ENCODE measurements at regions not wholly inside any gene's neighbourhood (a gene's known extent, or its start where the extent isn't known, plus 50 kb on each side); places are given as distances from the start of the nearest gene placed in this dataset.

DNA sequence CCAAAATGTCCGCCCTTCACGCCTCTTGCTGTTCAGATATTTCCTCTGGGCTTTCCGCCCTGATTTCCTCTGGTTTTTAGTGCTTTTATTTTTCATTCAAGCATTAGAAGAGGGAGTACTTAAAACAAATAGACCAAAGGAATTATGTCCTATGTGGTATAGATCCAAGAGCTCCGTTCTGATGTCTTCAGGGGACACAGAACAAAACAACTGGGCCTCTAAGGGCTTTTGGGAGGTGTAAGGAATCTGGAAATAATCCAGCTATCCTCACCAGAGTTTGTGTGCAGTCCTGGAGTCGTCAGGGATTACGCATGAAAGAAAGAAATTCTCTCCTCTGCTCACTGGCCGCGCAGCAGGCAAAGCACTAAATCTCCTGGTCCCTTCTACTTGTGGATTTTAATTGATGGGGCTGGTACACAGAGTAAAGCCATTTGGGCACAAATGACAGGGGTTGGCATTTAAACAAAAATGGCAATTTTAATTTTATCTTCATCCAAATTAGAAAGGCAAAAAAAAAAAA is 999.2 kb downstream of the ADGRL3 start:
- TF ChIP-seq, protein P1, sequence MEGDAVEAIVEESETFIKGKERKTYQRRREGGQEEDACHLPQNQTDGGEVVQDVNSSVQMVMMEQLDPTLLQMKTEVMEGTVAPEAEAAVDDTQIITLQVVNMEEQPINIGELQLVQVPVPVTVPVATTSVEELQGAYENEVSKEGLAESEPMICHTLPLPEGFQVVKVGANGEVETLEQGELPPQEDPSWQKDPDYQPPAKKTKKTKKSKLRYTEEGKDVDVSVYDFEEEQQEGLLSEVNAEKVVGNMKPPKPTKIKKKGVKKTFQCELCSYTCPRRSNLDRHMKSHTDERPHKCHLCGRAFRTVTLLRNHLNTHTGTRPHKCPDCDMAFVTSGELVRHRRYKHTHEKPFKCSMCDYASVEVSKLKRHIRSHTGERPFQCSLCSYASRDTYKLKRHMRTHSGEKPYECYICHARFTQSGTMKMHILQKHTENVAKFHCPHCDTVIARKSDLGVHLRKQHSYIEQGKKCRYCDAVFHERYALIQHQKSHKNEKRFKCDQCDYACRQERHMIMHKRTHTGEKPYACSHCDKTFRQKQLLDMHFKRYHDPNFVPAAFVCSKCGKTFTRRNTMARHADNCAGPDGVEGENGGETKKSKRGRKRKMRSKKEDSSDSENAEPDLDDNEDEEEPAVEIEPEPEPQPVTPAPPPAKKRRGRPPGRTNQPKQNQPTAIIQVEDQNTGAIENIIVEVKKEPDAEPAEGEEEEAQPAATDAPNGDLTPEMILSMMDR (IDR thresholded peaks at IDR 0.05) = no peak
- no peaks in the 10 kb centered on the region for H3K9me3 ChIP-seq
- intact Hi-C loops (cut with DNase I, micrococcal nuclease) = no loop called here
- H3K4me1 ChIP-seq (ENCODE audit: low read depth) = no peaks in the 10 kb centered on the region
- ATAC-seq = no peak
- H3K4me3 ChIP-seq = no peak overlapping the region
- no peaks in the 10 kb centered on the region for H3K36me3 ChIP-seq (ENCODE audit: low read depth)
- no peak for DNase-seq

DNA sequence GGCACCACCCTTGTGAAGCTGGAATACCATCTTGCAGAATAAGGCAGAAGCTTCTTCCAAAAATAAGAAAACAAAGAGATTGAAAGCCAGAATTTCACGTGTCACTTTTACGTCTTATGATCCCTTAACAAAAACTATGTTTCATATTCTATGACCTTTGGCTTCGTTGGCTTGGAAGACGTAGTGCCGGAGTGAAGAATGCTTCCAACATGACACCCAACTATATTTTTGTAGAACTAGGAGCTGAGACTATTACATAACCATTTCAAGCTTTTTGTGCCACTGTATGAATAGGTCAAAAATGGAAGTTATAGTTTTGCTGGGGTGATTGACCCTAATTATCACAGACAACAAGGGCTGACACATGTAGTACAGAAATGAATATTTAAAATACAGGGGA is 996.2 kb downstream of the ADGRL3 start:
- Histone ChIP-seq H3K4me3 (no peak overlapping the region), H3K4me1 (ENCODE audit: low read depth) (no peaks in the 10 kb centered on the region), H3K9me3 (no peaks in the 10 kb centered on the region), H3K36me3 (ENCODE audit: low read depth) (no peaks in the 10 kb centered on the region)
- ATAC-seq (no peak), DNase-seq (no peak)
- intact Hi-C loops (cut with DNase I, micrococcal nuclease) = no loop called here
- TF ChIP-seq, protein P1 (IDR thresholded peaks at IDR 0.05) = no peak

DNA sequence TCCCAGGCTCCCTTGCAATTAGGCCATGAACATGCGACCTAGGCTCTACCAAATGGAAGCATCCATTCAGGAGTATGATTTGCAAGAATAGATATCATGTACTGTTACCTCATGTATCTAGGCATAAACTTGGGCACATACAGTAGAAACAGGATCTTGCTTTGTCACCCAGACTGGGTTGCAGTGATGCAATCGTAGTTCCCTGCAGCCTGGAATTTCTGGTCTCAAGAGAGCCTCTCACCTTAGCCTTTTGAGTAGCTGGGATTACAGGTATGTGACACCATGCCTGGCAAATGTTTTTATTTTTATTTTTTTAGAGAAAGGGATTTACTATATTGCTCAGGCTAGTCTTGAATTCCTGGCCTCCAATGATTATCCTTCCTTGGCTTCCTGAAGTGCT is 994.2 kb downstream of the ADGRL3 start:
- no peak for ATAC-seq
- H3K4me1 ChIP-seq (ENCODE audit: low read depth) = no peaks in the 10 kb centered on the region
- intact Hi-C loops (cut with DNase I, micrococcal nuclease) = no loop called here
- TF ChIP-seq, protein P1 (IDR thresholded peaks at IDR 0.05) = no peak
- H3K4me3 ChIP-seq = no peak overlapping the region
- DNase-seq = no peak
- H3K36me3 ChIP-seq (ENCODE audit: low read depth) = no peaks in the 10 kb centered on the region
- H3K9me3 ChIP-seq = no peaks in the 10 kb centered on the region

DNA sequence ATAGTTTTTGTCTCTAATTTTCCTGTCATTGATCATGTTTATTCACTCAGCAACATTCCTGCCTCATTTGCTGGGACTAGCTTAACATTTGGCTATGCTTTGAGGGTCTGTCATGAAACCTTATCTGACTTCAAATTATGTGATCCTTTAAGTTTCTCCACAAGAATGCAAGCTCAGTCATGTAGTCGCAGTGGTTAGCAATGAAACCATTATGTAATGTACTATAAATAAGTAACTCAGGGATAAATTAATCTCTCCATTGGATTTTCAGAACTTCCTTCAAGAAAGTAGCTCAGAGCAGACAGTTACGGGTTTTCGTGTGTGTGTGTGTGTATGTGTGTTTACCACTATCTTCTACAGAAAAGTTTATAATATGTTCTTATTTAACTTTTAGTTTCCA is 993.6 kb downstream of the ADGRL3 start:
- H3K4me3 ChIP-seq = no peak overlapping the region
- H3K36me3 ChIP-seq (ENCODE audit: low read depth) = no peaks in the 10 kb centered on the region
- H3K4me1 ChIP-seq (ENCODE audit: low read depth) = no peaks in the 10 kb centered on the region
- DNase-seq = no peak
- TF ChIP-seq, protein P1 (IDR thresholded peaks at IDR 0.05) = no peak
- no peaks in the 10 kb centered on the region for H3K9me3 ChIP-seq
- ATAC-seq = no peak
- intact Hi-C loops (cut with DNase I, micrococcal nuclease) = no loop called here

DNA sequence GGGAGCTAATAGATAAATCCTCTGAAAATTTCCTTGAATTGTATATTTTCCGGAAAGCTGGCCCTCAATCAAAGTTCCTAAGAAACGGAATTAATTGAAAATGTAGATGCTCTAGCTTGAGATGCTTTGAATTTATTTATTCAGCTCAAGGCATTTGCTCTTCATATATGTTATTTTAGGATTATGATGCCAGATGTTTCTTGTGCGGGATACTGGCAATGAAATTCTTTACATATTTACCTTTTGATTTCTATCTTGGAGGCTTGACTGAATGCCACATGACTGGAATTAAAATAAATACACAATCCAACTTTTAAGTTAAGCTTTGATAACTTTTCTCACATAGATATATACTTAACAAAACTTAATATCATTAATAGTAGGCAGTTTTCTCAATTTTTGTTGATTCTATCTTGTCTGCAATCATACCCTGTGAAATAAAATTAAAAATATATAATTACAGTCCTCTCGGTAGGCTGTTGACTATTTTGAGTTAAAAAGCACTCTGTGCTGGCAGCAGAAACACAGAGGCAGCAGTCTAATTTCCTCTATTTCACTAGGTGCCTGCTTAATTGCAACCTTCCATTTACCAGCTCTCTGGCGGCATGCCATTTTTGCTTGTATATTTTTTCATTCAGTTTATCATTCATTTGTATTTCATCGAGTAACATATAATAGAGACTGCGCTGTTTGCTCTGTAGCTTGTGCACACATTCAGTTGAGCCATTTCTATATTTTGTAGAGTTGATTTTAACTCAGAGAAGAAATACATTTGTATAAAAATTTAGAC is 991.5 kb downstream of the ADGRL3 start:
- TF ChIP-seq, protein P1 (IDR thresholded peaks at IDR 0.05) = no peak
- ATAC-seq (no peak), DNase-seq (no peak)
- intact Hi-C loops (cut with DNase I, micrococcal nuclease) = no loop called here
- Histone ChIP-seq H3K4me3 (no peak overlapping the region), H3K36me3 (ENCODE audit: low read depth) (no peaks in the 10 kb centered on the region), H3K4me1 (ENCODE audit: low read depth) (no peaks in the 10 kb centered on the region), H3K9me3 (no peaks in the 10 kb centered on the region)
